DMS 273 (cell line): ENCODE measurements at regions not wholly inside any gene's neighbourhood (a gene's known extent, or its start where the extent isn't known, plus 50 kb on each side); places are given as distances from the start of the nearest gene placed in this dataset.
"Not testable (repeated sequence)": the region's sequence is repeated elsewhere in the genome, so short reads cannot be mapped to it uniquely, and the experiment has no call there.

ENCODE experiments used
- DNase-seq: peaks from one replicate; lab custom pipeline; 2025; ENCODE audit not compliant: unreplicated experiment; lab: John Stamatoyannopoulos, UW

- DNase-seq: peak; percentile 26
Measured at GRCh38 chr13:62250501-62251201, 835.0 kb upstream of the PCDH20 start.

GRCh38 chr13:62246581-62246980 is 830.9 kb upstream of the PCDH20 start:
- no peak for DNase-seq

- no peak for DNase-seq
Measured at GRCh38 chr13:62243106-62243505, 827.5 kb upstream of the PCDH20 start.

GRCh38 chr13:62234780-62235440 is 819.3 kb upstream of the PCDH20 start:
- DNase-seq: no peak

GRCh38 chr13:62210951-62211350 is 795.3 kb upstream of the PCDH20 start:
- DNase-seq: no peak

GRCh38 chr13:62209529-62209928 is 793.9 kb upstream of the PCDH20 start:
- DNase-seq: no peak

- no peak for DNase-seq
Measured at GRCh38 chr13:62207388-62207787, 791.7 kb upstream of the PCDH20 start.

GRCh38 chr13:62206165-62206564 is 790.5 kb upstream of the PCDH20 start:
- no peak for DNase-seq

GRCh38 chr13:62205273-62205672 is 789.6 kb upstream of the PCDH20 start:
- DNase-seq: no peak

GRCh38 chr13:62194371-62194770 is 778.7 kb upstream of the PCDH20 start:
- DNase-seq: no peak

- DNase-seq: no peak
Measured at GRCh38 chr13:62193919-62194318, 778.3 kb upstream of the PCDH20 start.

- DNase-seq: no peak
Measured at GRCh38 chr13:62185631-62186255, 770.1 kb upstream of the PCDH20 start.

- DNase-seq: no peak
Measured at GRCh38 chr13:62176051-62176450, 760.4 kb upstream of the PCDH20 start.

- no peak for DNase-seq
Measured at GRCh38 chr13:62173958-62174357, 758.3 kb upstream of the PCDH20 start.

- DNase-seq: no peak
Measured at GRCh38 chr13:62171697-62172096, 756.0 kb upstream of the PCDH20 start.

- DNase-seq: no peak
Measured at GRCh38 chr13:62168891-62169290, 753.2 kb upstream of the PCDH20 start.

- no peak for DNase-seq
Measured at GRCh38 chr13:62167650-62168172, 752.1 kb upstream of the PCDH20 start.

- no peak for DNase-seq
Measured at GRCh38 chr13:62162860-62163259, 747.2 kb upstream of the PCDH20 start.

GRCh38 chr13:62158520-62158919 is 742.9 kb upstream of the PCDH20 start:
- no peak for DNase-seq

- not testable (repeated sequence) for DNase-seq
Measured at GRCh38 chr13:62151724-62152123, 736.1 kb upstream of the PCDH20 start.

GRCh38 chr13:62142048-62142447 is 726.4 kb upstream of the PCDH20 start:
- no peak for DNase-seq

- DNase-seq: no peak
Measured at GRCh38 chr13:62139597-62139996, 723.9 kb upstream of the PCDH20 start.
